ENCODE measurements at regions not wholly inside any gene's neighbourhood (a gene's known extent, or its start where the extent isn't known, plus 50 kb on each side); places are given as distances from the start of the nearest gene placed in this dataset.

DNA sequence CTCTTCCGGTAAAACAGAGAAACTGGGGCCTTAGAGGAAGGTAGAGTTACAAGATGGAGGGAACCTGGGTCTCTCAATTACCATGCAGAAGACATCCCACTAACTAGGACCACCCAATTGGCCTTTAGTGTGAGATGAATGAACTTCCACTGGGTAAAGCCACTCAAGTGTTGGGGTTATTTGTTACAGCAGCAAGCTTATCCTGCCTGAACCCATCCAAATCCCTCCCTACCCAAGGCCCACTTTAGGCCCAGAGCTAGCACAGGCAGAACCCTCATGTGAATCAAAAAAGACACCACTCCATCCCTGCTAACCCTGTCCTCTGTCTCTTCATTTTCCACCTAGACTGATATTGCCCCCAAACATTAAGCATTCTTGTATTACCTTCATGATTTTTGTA is 746.7 kb upstream of the TBX3 start:
- Mint-ChIP-seq H3K4me3 (ENCODE audit: unreplicated experiment) (no peak overlapping the region), H3K36me3 (ENCODE audit: insufficient read depth, unreplicated experiment) (no peaks in the 10 kb centered on the region), H3K9me3 (ENCODE audit: unreplicated experiment) (no peaks in the 10 kb centered on the region), H3K27ac (ENCODE audit: low read depth, unreplicated experiment) (no peak overlapping the region), H3K4me1 (ENCODE audit: insufficient read depth, unreplicated experiment) (no peaks in the 10 kb centered on the region), H3K27me3 (ENCODE audit: insufficient read depth, unreplicated experiment) (no peaks in the 10 kb centered on the region)
- no TSS peak for BruUV-seq (replicated peaks)
- TF ChIP-seq CTCF (IDR thresholded peaks at IDR 0.05; ENCODE audit: unreplicated experiment) = no peak
- intact Hi-C loops (cut with micrococcal nuclease) = no loop called here
- DNase-seq (ENCODE audit: unreplicated experiment) = no peak
- ChIA-PET POLR2A (no interaction called here), CTCF (interaction anchor here (0.6 kb wide), 1 partner anchor 534 kb away, joined by 3 read pairs; no protein-coding TSS in a partner anchor)

DNA sequence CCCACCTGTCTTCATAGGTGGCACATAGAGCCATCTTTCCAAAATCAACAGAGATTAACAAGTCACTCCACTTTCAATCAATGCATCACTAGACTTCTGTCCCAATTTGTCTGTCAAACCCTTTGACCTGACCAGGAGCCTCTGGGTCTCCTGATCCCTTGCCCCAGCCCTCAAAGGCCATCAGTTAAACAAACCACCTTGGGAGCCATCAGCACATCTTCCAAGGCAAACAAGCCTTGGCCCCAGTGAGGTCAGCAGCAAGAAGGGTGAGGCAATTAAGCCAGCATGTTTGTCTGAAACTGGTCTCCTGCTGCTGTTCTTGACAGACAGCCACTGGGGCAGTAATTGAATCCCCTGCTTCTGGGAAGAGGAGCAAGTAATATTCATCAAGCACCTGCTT is 742.8 kb upstream of the TBX3 start:
- Mint-ChIP-seq H3K36me3 (ENCODE audit: insufficient read depth, unreplicated experiment) (no peaks in the 10 kb centered on the region), H3K27ac (ENCODE audit: low read depth, unreplicated experiment) (no peak overlapping the region), H3K9me3 (ENCODE audit: unreplicated experiment) (no peaks in the 10 kb centered on the region), H3K4me1 (ENCODE audit: insufficient read depth, unreplicated experiment) (no peaks in the 10 kb centered on the region), H3K4me3 (ENCODE audit: unreplicated experiment) (no peak overlapping the region), H3K27me3 (ENCODE audit: insufficient read depth, unreplicated experiment) (no peaks in the 10 kb centered on the region)
- CTCF ChIA-PET = no interaction called here
- no peak for DNase-seq (ENCODE audit: unreplicated experiment)
- no peak for TF ChIP-seq CTCF (IDR thresholded peaks at IDR 0.05; ENCODE audit: unreplicated experiment)
- intact Hi-C loops (cut with micrococcal nuclease) = no loop called here
- POLR2A ChIA-PET = no interaction called here
- no TSS peak for BruUV-seq (replicated peaks)

- no TSS peak for BruUV-seq (replicated peaks)
These were observed 740.0 kb upstream of the TBX3 start for GRCh38 chr12:115424003-115424402.

GRCh38 chr12:115423546-115423987 is 739.6 kb upstream of the TBX3 start:
- no peak for DNase-seq (ENCODE audit: unreplicated experiment)
- no peak overlapping the region for H3K4me3 Mint-ChIP-seq (ENCODE audit: unreplicated experiment)
- CTCF ChIA-PET = interaction anchor here (0.5 to 0.6 kb wide), 2 partner anchors 33 to 773 kb away, joined by 3 to 4 read pairs; no protein-coding TSS in a partner anchor
- intact Hi-C loops (cut with micrococcal nuclease) = no loop called here
- no peak for TF ChIP-seq CTCF (IDR thresholded peaks at IDR 0.05; ENCODE audit: unreplicated experiment)
- H3K9me3 Mint-ChIP-seq (ENCODE audit: unreplicated experiment) = no peaks in the 10 kb centered on the region
- no peaks in the 10 kb centered on the region for H3K36me3 Mint-ChIP-seq (ENCODE audit: insufficient read depth, unreplicated experiment)
- POLR2A ChIA-PET = interaction anchor here (0.6 kb wide), 1 partner anchor 782 kb away, joined by 3 read pairs; no protein-coding TSS in a partner anchor
- no TSS peak for BruUV-seq (replicated peaks)
- no peaks in the 10 kb centered on the region for H3K27me3 Mint-ChIP-seq (ENCODE audit: insufficient read depth, unreplicated experiment)
- H3K27ac Mint-ChIP-seq (ENCODE audit: low read depth, unreplicated experiment) = no peak overlapping the region
- no peaks in the 10 kb centered on the region for H3K4me1 Mint-ChIP-seq (ENCODE audit: insufficient read depth, unreplicated experiment)

More at GRCh38 chr12:115424003-115424402, 740.0 kb upstream of the TBX3 start:
- CTCF ChIA-PET = interaction anchor here (0.5 to 0.6 kb wide), 2 partner anchors 33 to 773 kb away, joined by 3 to 4 read pairs; no protein-coding TSS in a partner anchor
- H3K4me3 Mint-ChIP-seq (ENCODE audit: unreplicated experiment) = no peak overlapping the region
- no peaks in the 10 kb centered on the region for H3K9me3 Mint-ChIP-seq (ENCODE audit: unreplicated experiment)
- no peaks in the 10 kb centered on the region for H3K4me1 Mint-ChIP-seq (ENCODE audit: insufficient read depth, unreplicated experiment)
- intact Hi-C loops (cut with micrococcal nuclease) = no loop called here
- no peak overlapping the region for H3K27ac Mint-ChIP-seq (ENCODE audit: low read depth, unreplicated experiment)
- no peak for DNase-seq (ENCODE audit: unreplicated experiment)
- no peak for TF ChIP-seq CTCF (IDR thresholded peaks at IDR 0.05; ENCODE audit: unreplicated experiment)
- POLR2A ChIA-PET = interaction anchor here (0.6 to 0.9 kb wide), 2 partner anchors 31 to 782 kb away, joined by 3 read pairs; no protein-coding TSS in a partner anchor
- H3K36me3 Mint-ChIP-seq (ENCODE audit: insufficient read depth, unreplicated experiment) = no peaks in the 10 kb centered on the region
- H3K27me3 Mint-ChIP-seq (ENCODE audit: insufficient read depth, unreplicated experiment) = no peaks in the 10 kb centered on the region
